MM.1S (cell line): ENCODE measurements at regions not wholly inside any gene's neighbourhood (a gene's known extent, or its start where the extent isn't known, plus 50 kb on each side); places are given as distances from the start of the nearest gene placed in this dataset.

Experiments used
- EZH2 ChIP-seq: fragments of 300-600 bp; sonication (generic); optimal IDR thresholded peaks from 2 replicates; pipeline ENCODE3; 2017; ENCODE audit warnings: low read depth, mild to moderate bottlenecking, antibody characterized with exemption, low read length, mixed read lengths
- EZH2phosphoT487 ChIP-seq: fragments of 300-600 bp; sonication (generic); IDR thresholded peaks from 2 replicates; pipeline ENCODE4 v1.6.1; 2018; ENCODE audit warnings: antibody characterized with exemption, low read length
- TF ChIP-seq, protein P1 (sequence below): fragments of 300-600 bp; sonication (generic); IDR thresholded peaks from 2 replicates; pipeline ENCODE4 v1.5.1; 2016; ENCODE audit warnings: antibody characterized with exemption, low read length, mixed read lengths

DNA sequence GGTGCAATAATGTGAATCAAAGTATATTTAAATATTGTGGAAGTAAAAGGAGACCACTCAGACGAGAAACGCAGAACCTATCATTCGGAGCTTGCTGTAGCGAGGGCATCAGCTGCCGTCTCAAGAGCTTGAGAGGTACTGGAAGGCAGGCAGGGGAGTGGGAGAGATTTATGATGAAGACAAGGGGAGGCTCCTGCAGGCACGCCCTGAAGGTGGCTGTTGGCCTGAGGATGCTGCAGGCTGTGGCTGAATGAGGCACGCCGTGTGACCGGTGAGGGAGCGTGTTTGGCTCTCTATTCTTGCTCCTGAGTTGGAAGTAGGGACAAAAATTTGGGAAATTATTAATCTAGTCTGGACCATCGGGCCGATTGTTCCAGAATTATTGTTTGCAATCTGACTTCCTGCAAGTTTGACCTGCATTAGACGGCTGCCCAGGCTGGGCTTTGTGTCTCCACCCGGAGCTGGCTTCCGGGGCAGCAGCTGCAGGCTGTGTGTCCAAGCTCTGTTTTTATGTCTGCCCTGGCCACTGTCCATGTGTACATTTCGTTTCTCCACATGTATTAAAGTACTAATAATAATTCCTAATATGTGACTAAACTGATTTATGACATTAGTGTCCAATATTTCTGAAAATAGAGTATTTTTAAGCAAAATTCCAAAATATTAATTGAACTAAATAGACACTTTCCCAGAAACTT is 91.1 kb upstream of the ANKRD10 start:
- TF ChIP-seq, protein P1, sequence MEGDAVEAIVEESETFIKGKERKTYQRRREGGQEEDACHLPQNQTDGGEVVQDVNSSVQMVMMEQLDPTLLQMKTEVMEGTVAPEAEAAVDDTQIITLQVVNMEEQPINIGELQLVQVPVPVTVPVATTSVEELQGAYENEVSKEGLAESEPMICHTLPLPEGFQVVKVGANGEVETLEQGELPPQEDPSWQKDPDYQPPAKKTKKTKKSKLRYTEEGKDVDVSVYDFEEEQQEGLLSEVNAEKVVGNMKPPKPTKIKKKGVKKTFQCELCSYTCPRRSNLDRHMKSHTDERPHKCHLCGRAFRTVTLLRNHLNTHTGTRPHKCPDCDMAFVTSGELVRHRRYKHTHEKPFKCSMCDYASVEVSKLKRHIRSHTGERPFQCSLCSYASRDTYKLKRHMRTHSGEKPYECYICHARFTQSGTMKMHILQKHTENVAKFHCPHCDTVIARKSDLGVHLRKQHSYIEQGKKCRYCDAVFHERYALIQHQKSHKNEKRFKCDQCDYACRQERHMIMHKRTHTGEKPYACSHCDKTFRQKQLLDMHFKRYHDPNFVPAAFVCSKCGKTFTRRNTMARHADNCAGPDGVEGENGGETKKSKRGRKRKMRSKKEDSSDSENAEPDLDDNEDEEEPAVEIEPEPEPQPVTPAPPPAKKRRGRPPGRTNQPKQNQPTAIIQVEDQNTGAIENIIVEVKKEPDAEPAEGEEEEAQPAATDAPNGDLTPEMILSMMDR, result no peak
- no peak for TF ChIP-seq EZH2
- TF ChIP-seq EZH2phosphoT487, result no peak
